ENCODE measurements at regions not wholly inside any gene's neighbourhood (a gene's known extent, or its start where the extent isn't known, plus 50 kb on each side); places are given as distances from the start of the nearest gene placed in this dataset.
A peak's percentile ranks its signal among the peaks of the same experiment; 100 is the strongest.

DNA sequence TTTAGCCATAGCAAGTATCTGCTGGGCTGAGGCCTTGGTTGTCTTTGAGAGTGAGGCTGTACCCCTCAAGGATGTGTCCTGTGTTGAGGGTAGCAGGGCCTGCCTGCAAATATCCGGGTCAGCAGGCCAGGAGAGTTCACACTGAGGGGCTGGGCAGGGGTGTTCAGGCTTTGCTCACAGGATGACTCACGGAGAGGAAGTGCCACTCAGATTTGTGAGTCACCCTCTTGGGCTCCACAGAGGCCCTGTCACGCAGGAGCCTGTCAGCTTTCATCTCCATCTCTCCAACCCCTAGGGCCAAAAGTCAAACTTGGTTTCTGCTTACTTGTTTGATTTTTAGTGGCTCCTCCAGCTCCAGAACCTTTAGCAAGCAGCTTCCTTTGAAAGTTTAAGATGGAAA is 211.5 kb downstream of the SEC61B start:
- peak in 1 of 56 donors; percentile 32 for DNase-seq

- DNase-seq, result no peak
Observed at GRCh38 chr9:99436616-99437015, 214.5 kb downstream of the SEC61B start.

DNA sequence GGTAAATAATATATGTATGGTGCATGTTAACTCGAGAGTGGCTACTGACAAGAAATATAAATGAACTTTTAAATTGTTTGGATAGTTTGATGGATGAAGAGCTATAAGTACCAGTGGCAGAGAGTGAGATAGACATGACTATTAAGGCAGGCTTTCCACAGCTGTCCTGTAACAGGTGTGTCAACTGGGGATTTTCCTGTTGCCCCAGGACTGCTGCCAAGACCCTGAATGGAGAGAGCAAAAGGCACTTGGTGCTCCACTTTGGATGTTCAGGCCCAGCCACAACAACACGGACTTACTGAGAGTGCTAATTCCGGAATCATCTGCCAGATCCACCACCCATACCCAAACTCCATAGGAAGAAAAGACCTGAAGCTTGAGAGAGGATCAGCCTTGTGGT is 215.1 kb downstream of the SEC61B start:
- no peak for DNase-seq

GRCh38 chr9:99438596-99438995 is 216.5 kb downstream of the SEC61B start:
- no peak for DNase-seq

DNA sequence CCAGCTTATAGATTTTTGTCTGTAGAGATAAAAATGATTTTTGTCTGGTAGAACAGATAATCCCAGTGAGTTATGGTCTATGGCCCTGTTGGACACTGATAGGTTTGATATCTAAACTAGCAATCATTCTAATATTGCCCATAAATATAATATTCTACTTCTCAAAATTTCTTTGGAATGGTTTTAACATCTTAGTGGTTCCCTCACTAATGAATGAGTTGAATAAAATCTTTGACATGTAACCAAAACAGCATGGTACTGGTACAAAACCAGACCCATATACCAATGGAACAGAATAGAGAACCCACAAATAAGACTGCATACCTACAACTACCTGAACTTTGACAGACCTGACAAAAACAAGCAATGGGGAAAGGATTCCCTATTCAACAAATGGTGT is 219.7 kb downstream of the SEC61B start:
- DNase-seq, result no peak

GRCh38 chr9:99445371-99445891 is 223.3 kb downstream of the SEC61B start:
- peak in 2 of 56 donors; percentile 1 to 14 for DNase-seq

DNA sequence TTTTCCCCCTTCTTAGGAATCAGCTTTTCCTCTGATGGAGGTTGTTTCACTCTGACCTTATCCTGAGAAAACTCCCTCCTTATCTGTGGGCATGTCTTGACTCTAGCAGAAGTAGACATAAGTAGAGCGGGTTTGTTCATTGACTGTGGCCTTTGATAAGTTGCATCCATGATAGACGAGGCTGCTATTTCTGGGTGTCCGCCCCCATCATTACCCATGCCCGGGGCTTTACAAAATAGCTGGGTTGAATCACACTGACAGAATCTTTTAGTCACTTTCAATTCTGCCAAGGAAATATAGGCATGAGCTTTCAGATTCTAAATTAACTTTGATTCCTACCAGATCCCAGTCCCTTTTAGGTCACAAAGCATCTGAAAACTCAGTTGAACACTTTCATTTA is 223.8 kb downstream of the SEC61B start:
- DNase-seq, result peak in 2 of 56 donors; percentile 5 to 12

- no peak for DNase-seq
Observed at GRCh38 chr9:99447951-99448350, 225.9 kb downstream of the SEC61B start.

DNA sequence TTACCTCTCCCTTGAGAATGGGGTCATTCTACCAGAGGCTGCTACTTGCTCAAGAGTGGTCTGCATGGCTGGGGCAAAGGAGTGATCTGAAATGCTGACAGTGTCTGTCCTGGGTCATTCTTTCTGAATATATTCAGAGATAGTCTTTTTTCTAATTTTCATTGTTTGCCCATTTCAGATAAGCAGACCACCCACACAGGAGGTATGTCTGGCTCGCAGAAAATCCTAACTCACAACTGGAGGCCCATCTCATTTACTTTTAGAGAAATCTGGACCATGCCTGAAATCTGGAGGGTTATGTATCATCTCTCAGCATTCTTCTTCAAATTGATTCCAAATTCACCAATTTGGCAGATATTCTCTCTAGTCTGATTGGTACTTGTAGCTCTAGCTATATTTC is 227.6 kb downstream of the SEC61B start:
- no peak for DNase-seq

DNA sequence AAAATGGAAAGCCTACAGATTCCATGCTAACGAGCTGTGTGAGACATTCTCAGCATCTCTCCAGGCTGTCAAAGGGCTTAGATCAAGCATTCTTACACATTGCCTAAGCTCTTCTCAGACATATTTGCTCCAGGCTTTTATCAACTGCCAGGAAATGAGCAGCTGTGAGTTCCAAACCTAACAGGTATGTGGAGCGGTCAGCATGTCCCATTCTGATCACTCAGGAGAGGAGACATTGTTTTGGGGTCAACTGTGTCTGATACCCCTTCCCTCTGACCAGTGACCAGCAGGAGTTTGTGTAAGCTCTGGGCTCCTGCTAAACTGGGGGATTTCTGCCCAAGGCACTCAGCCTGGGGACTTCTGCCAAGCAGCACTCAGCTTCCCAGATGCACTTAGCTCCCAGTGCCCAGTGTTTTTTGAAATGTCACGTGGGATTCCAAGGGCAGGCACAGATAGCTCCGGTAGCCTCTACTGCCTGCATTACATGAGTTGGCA is 229.1 kb downstream of the SEC61B start:
- DNase-seq, result peak in 32 of 56 donors; percentile 2 to 71 (median 24)

DNA sequence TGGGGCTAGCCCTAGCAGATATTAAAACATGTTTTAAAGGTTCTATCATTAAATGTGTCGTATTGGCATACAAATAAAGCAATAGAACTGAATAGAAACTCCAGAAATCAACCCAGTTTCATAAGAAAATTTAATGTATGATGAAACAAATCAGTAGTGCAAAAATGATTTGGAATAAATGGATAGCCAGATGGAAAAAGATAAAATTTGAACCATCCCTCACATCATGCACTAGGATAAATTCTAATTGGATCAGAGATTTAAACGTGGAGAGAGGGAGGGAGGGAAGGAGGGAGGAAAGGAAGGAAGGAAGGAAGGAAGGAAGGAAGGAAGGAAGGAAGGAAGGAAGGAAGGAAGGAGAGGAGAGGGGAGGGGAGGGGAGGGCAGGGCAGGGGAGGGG is 235.3 kb downstream of the SEC61B start:
- no peak for DNase-seq

- no peak for DNase-seq
Observed at GRCh38 chr9:99457981-99458380, 235.9 kb downstream of the SEC61B start.

GRCh38 chr9:99459919-99460318 is 237.8 kb downstream of the SEC61B start:
- DNase-seq, result no peak

GRCh38 chr9:99463131-99463530 is 241.0 kb downstream of the SEC61B start:
- DNase-seq, result no peak

- DNase-seq, result no peak
Observed at GRCh38 chr9:99464568-99464967, 242.5 kb downstream of the SEC61B start.

GRCh38 chr9:99465231-99465907 is 243.3 kb downstream of the SEC61B start:
- peak in 38 of 56 donors; percentile 1 to 68 (median 20) for DNase-seq

DNA sequence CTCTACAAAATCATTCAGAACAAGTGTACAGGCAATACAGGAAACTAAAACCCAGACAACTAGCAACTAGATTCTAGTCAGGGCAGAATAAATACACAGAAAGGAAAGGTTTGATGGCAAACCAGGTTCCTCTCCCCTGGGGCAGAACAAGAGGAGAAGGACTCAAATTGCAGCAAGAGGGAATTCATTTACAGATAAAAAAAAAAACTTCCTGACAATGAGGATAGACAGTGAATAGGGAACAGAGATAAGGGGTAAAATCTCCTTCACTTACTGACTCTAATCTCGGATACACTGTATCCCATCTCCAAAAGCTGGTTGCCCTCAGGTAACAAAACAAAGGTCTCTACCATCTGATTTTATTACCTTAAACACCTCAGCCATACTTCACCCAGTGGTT is 244.0 kb downstream of the SEC61B start:
- DNase-seq, result no peak

DNA sequence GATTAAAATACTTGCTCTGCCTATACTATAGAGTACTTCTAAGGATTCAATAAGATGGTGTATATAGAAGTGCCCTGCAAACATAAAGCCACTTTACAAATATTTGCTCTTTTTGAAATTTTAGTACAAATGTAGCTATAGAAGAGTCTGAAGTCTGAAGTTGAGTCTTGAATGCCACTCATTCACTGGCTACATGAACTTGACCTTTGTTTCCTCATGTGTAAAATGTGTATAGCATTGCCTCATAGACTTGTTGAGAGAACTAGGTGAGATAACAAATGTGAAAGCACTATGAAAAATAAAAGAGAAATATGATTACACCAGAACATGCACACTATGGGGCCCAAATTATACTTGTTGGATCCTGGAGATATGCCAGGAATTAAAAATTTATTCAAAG is 244.7 kb downstream of the SEC61B start:
- no peak for DNase-seq

DNA sequence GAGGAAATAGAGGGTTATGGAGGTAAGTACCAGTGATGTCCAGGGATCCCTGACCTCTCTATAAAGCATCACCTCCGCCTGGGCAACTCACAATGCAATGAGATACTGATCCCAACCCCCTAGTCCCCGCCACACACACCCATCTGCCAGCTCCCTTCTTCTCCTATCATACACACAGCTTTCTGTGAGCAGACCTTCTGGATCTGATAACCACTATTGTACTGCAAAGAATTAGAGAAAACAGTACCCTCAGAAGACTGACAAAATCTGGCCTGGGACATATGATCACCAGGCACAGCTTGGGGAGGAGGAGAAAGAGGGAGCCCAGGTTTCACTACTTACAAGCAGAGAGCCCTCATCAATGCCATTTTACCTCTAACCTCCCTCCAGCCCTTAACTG is 249.0 kb downstream of the SEC61B start:
- DNase-seq, result no peak

- peak in 3 of 56 donors; percentile 2 to 29 (median 12) for DNase-seq
Observed at GRCh38 chr9:99472240-99472915, 250.3 kb downstream of the SEC61B start.

- no peak for DNase-seq
Observed at GRCh38 chr9:99472916-99473245, 250.8 kb downstream of the SEC61B start.

- peak in 1 of 56 donors; percentile 3 for DNase-seq
Observed at GRCh38 chr9:99474186-99474585, 252.1 kb downstream of the SEC61B start.
